ENCODE measurements at regions not wholly inside any gene's neighbourhood (a gene's known extent, or its start where the extent isn't known, plus 50 kb on each side); places are given as distances from the start of the nearest gene placed in this dataset.

DNA sequence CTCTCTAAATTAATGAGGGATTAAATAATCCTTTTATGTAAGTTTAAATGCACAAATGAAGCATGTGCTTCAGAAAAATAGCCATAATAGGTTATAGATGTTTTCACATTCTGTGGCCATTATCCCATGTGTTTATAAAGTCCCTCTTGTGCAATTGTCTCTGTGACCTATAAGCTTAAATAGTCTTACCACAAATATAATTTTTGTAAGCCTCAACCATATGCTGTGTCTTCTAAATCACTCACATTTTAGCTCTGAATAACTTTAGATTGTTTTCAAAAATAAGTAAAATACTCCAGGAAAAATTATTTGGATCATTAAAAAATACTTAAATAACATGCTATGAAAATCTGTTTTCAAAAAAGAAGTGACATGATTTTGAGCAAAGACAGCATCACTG lies 1894.7 kb downstream of the MAT2B start:
- no peak for TF ChIP-seq EZH2phosphoT487 (IDR thresholded peaks at IDR 0.05; ENCODE audit: insufficient read depth, low read depth)
- no peak for TF ChIP-seq EZH2 (IDR thresholded peaks at IDR 0.05; ENCODE audit: insufficient read depth, poor library complexity, severe bottlenecking)
